Neural progenitor cell (in vitro differentiated cells): ENCODE measurements at regions not wholly inside any gene's neighbourhood (a gene's known extent, or its start where the extent isn't known, plus 50 kb on each side); places are given as distances from the start of the nearest gene placed in this dataset.

Experiments
- CTCF ChIP-seq: fragments of 200-600 bp; sonication (generic); IDR thresholded peaks from 2 replicates; pipeline ENCODE4 v1.5.1; 2017; ENCODE audit warnings: antibody characterized with exemption, mild to moderate bottlenecking
- EZH2 ChIP-seq: fragments of 200-600 bp; sonication (generic); IDR thresholded peaks from 2 replicates; pipeline ENCODE4 v1.6.1; 2017; ENCODE audit warnings: antibody characterized with exemption, mild to moderate bottlenecking, moderate library complexity

DNA sequence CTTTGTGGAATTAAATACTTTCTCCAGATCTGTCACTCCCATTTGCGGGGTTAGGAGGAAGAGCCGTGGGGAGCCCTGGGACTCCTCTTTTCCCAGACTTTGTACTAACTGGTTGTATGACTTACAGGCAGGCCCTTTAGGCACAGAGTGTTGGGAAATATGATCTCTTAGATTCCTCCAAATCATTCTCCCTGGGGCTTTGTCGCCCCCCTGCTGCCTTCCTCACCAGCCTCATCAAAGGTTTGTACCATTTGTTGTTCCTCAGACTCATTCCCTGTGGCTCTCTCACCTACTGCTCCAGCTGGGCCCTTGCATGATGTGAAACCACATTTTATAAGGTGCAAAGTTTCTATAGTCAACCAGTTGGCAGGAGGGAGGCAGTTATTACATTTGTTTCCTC lies 56.4 kb downstream of the CRYGS start:
- peak; percentile 14 for TF ChIP-seq CTCF
- no peak for TF ChIP-seq EZH2
